ENCODE measurements at regions not wholly inside any gene's neighbourhood (a gene's known extent, or its start where the extent isn't known, plus 50 kb on each side); places are given as distances from the start of the nearest gene placed in this dataset.

- H3K9ac ChIP-seq (ENCODE audit: low read depth, low read length), result no peak overlapping the region
- H3K27me3 ChIP-seq (ENCODE audit: insufficient read depth, low read length), result no peaks in the 10 kb centered on the region
- no CpG with 5 or more reads among the region's 1 CpG for WGBS
- H3K4me3 ChIP-seq (ENCODE audit: low read length), result no peak overlapping the region
- H3K4me1 ChIP-seq (ENCODE audit: insufficient read depth, low read length), result no peaks in the 10 kb centered on the region
- no peaks in the 10 kb centered on the region for H3K36me3 ChIP-seq (ENCODE audit: insufficient read depth, low read length)
- no peaks in the 10 kb centered on the region for H3K9me3 ChIP-seq (ENCODE audit: insufficient read depth, low read depth, low read length)
- H3K27ac ChIP-seq (ENCODE audit: low read depth, low read length), result no peak overlapping the region
These were observed 101.3 kb downstream of the NUDT12 start for GRCh38 chr5:103461243-103461642.

- Histone ChIP-seq H3K4me3 (ENCODE audit: low read length) (no peak overlapping the region), H3K27ac (ENCODE audit: low read depth, low read length) (no peak overlapping the region), H3K27me3 (ENCODE audit: insufficient read depth, low read length) (no peaks in the 10 kb centered on the region), H3K9me3 (ENCODE audit: insufficient read depth, low read depth, low read length) (no peaks in the 10 kb centered on the region), H3K9ac (ENCODE audit: low read depth, low read length) (no peak overlapping the region), H3K4me1 (ENCODE audit: insufficient read depth, low read length) (no peaks in the 10 kb centered on the region), H3K36me3 (ENCODE audit: insufficient read depth, low read length) (no peaks in the 10 kb centered on the region)
- 94% methylated on average over 3 of the region's 3 CpGs for WGBS
These were observed 104.0 kb downstream of the NUDT12 start for GRCh38 chr5:103458497-103459040.

- WGBS, result 97% methylated on average over 2 of the region's 2 CpGs
These were observed 106.1 kb downstream of the NUDT12 start for GRCh38 chr5:103456476-103456875.

GRCh38 chr5:103455796-103456195 lies 106.8 kb downstream of the NUDT12 start:
- Histone ChIP-seq H3K9ac (ENCODE audit: low read depth, low read length) (no peak overlapping the region), H3K4me3 (ENCODE audit: low read length) (no peak overlapping the region), H3K27ac (ENCODE audit: low read depth, low read length) (no peak overlapping the region), H3K4me1 (ENCODE audit: insufficient read depth, low read length) (0 out of 2 replicates have a peak, but pooled peaks cover 3% of the 10 kb centered on the region), H3K27me3 (ENCODE audit: insufficient read depth, low read length) (no peaks in the 10 kb centered on the region), H3K36me3 (ENCODE audit: insufficient read depth, low read length) (no peaks in the 10 kb centered on the region), H3K9me3 (ENCODE audit: insufficient read depth, low read depth, low read length) (no peaks in the 10 kb centered on the region)
- WGBS, result 50% methylated on average over 1 of the region's 2 CpGs

More at GRCh38 chr5:103456476-103456875, 106.1 kb downstream of the NUDT12 start:
- H3K4me1 ChIP-seq (ENCODE audit: insufficient read depth, low read length), result 0 out of 2 replicates have a peak, but pooled peaks cover 3% of the 10 kb centered on the region
- H3K27ac ChIP-seq (ENCODE audit: low read depth, low read length), result no peak overlapping the region
- H3K4me3 ChIP-seq (ENCODE audit: low read length), result no peak overlapping the region
- H3K9me3 ChIP-seq (ENCODE audit: insufficient read depth, low read depth, low read length), result no peaks in the 10 kb centered on the region
- H3K9ac ChIP-seq (ENCODE audit: low read depth, low read length), result no peak overlapping the region
- no peaks in the 10 kb centered on the region for H3K27me3 ChIP-seq (ENCODE audit: insufficient read depth, low read length)
- H3K36me3 ChIP-seq (ENCODE audit: insufficient read depth, low read length), result no peaks in the 10 kb centered on the region

GRCh38 chr5:103454770-103455169 lies 107.8 kb downstream of the NUDT12 start:
- Histone ChIP-seq H3K9me3 (ENCODE audit: insufficient read depth, low read depth, low read length) (no peaks in the 10 kb centered on the region), H3K4me3 (ENCODE audit: low read length) (no peak overlapping the region), H3K36me3 (ENCODE audit: insufficient read depth, low read length) (no peaks in the 10 kb centered on the region), H3K27me3 (ENCODE audit: insufficient read depth, low read length) (no peaks in the 10 kb centered on the region), H3K9ac (ENCODE audit: low read depth, low read length) (no peak overlapping the region), H3K27ac (ENCODE audit: low read depth, low read length) (no peak overlapping the region), H3K4me1 (ENCODE audit: insufficient read depth, low read length) (0 out of 2 replicates have a peak, but pooled peaks cover 3% of the 10 kb centered on the region)
- WGBS, result 96% methylated on average over 2 of the region's 2 CpGs

- no peaks in the 10 kb centered on the region for H3K27me3 ChIP-seq (ENCODE audit: insufficient read depth, low read length)
- no peak overlapping the region for H3K27ac ChIP-seq (ENCODE audit: low read depth, low read length)
- 88% methylated on average over 1 of the region's 1 CpG for WGBS
- H3K4me1 ChIP-seq (ENCODE audit: insufficient read depth, low read length), result 0 out of 2 replicates have a peak, but pooled peaks cover 3% of the 10 kb centered on the region
- no peaks in the 10 kb centered on the region for H3K9me3 ChIP-seq (ENCODE audit: insufficient read depth, low read depth, low read length)
- no peak overlapping the region for H3K4me3 ChIP-seq (ENCODE audit: low read length)
- no peaks in the 10 kb centered on the region for H3K36me3 ChIP-seq (ENCODE audit: insufficient read depth, low read length)
- H3K9ac ChIP-seq (ENCODE audit: low read depth, low read length), result no peak overlapping the region
These were observed 109.9 kb downstream of the NUDT12 start for GRCh38 chr5:103452666-103453065.

GRCh38 chr5:103452089-103452488 lies 110.5 kb downstream of the NUDT12 start:
- no peaks in the 10 kb centered on the region for H3K27me3 ChIP-seq (ENCODE audit: insufficient read depth, low read length)
- 0 out of 2 replicates have a peak, but pooled peaks cover 3% of the 10 kb centered on the region for H3K4me1 ChIP-seq (ENCODE audit: insufficient read depth, low read length)
- H3K9ac ChIP-seq (ENCODE audit: low read depth, low read length), result no peak overlapping the region
- no peaks in the 10 kb centered on the region for H3K36me3 ChIP-seq (ENCODE audit: insufficient read depth, low read length)
- no peak overlapping the region for H3K4me3 ChIP-seq (ENCODE audit: low read length)
- no peaks in the 10 kb centered on the region for H3K9me3 ChIP-seq (ENCODE audit: insufficient read depth, low read depth, low read length)
- 90% methylated on average over 1 of the region's 4 CpGs for WGBS
- no peak overlapping the region for H3K27ac ChIP-seq (ENCODE audit: low read depth, low read length)

GRCh38 chr5:103451261-103451660 lies 111.3 kb downstream of the NUDT12 start:
- no peak overlapping the region for H3K9ac ChIP-seq (ENCODE audit: low read depth, low read length)
- 0 out of 2 replicates have a peak, but pooled peaks cover 3% of the 10 kb centered on the region for H3K4me1 ChIP-seq (ENCODE audit: insufficient read depth, low read length)
- no peaks in the 10 kb centered on the region for H3K36me3 ChIP-seq (ENCODE audit: insufficient read depth, low read length)
- no peaks in the 10 kb centered on the region for H3K27me3 ChIP-seq (ENCODE audit: insufficient read depth, low read length)
- no peaks in the 10 kb centered on the region for H3K9me3 ChIP-seq (ENCODE audit: insufficient read depth, low read depth, low read length)
- no peak overlapping the region for H3K27ac ChIP-seq (ENCODE audit: low read depth, low read length)
- H3K4me3 ChIP-seq (ENCODE audit: low read length), result no peak overlapping the region

- H3K4me1 ChIP-seq (ENCODE audit: insufficient read depth, low read length), result peaks cover 7% of the 10 kb centered on the region
- H3K9ac ChIP-seq (ENCODE audit: low read depth, low read length), result no peak overlapping the region
- H3K27ac ChIP-seq (ENCODE audit: low read depth, low read length), result no peak overlapping the region
- H3K27me3 ChIP-seq (ENCODE audit: insufficient read depth, low read length), result no peaks in the 10 kb centered on the region
- H3K36me3 ChIP-seq (ENCODE audit: insufficient read depth, low read length), result no peaks in the 10 kb centered on the region
- H3K4me3 ChIP-seq (ENCODE audit: low read length), result no peak overlapping the region
- H3K9me3 ChIP-seq (ENCODE audit: insufficient read depth, low read depth, low read length), result no peaks in the 10 kb centered on the region
- WGBS, result 88% methylated on average over 4 of the region's 4 CpGs
These were observed 112.1 kb downstream of the NUDT12 start for GRCh38 chr5:103450333-103451061.

- Histone ChIP-seq H3K4me1 (ENCODE audit: insufficient read depth, low read length) (peaks cover 14% of the 10 kb centered on the region), H3K9me3 (ENCODE audit: insufficient read depth, low read depth, low read length) (no peaks in the 10 kb centered on the region), H3K4me3 (ENCODE audit: low read length) (no peak overlapping the region), H3K9ac (ENCODE audit: low read depth, low read length) (no peak overlapping the region), H3K27ac (ENCODE audit: low read depth, low read length) (no peak overlapping the region), H3K36me3 (ENCODE audit: insufficient read depth, low read length) (no peaks in the 10 kb centered on the region), H3K27me3 (ENCODE audit: insufficient read depth, low read length) (no peaks in the 10 kb centered on the region)
- 87% methylated on average over 2 of the region's 3 CpGs for WGBS
These were observed 115.8 kb downstream of the NUDT12 start for GRCh38 chr5:103446813-103447212.

GRCh38 chr5:103445426-103446035 lies 117.1 kb downstream of the NUDT12 start:
- H3K27ac ChIP-seq (ENCODE audit: low read depth, low read length), result no peak overlapping the region
- 63% methylated on average over 5 of the region's 5 CpGs for WGBS
- H3K4me3 ChIP-seq (ENCODE audit: low read length), result no peak overlapping the region
- H3K9me3 ChIP-seq (ENCODE audit: insufficient read depth, low read depth, low read length), result no peaks in the 10 kb centered on the region
- no peak overlapping the region for H3K9ac ChIP-seq (ENCODE audit: low read depth, low read length)
- H3K4me1 ChIP-seq (ENCODE audit: insufficient read depth, low read length), result peaks cover 14% of the 10 kb centered on the region
- H3K27me3 ChIP-seq (ENCODE audit: insufficient read depth, low read length), result no peaks in the 10 kb centered on the region
- no peaks in the 10 kb centered on the region for H3K36me3 ChIP-seq (ENCODE audit: insufficient read depth, low read length)
